Stimulated activated CD4-positive, alpha-beta T cell treated with anti-CD3 and anti-CD28 coated beads, Interleukin-15, amount 100 ng/mL, for 24 hours (primary cell): ENCODE measurements at regions not wholly inside any gene's neighbourhood (a gene's known extent, or its start where the extent isn't known, plus 50 kb on each side); places are given as distances from the start of the nearest gene placed in this dataset.
"Not testable (repeated sequence)": the region's sequence is repeated elsewhere in the genome, so short reads cannot be mapped to it uniquely, and the experiment has no call there.

ENCODE experiments used
- DNase-seq: peaks from one replicate; pipeline ENCODE4 v3.0.0-alpha.2; 2020

- no peak for DNase-seq
These were observed 1569.2 kb upstream of the ADGRL3 start for GRCh38 chr4:59630922-59631321.

GRCh38 chr4:59637596-59637995, 1562.5 kb upstream of the ADGRL3 start:
- no peak for DNase-seq

GRCh38 chr4:59643682-59644081, 1556.4 kb upstream of the ADGRL3 start:
- DNase-seq: no peak

GRCh38 chr4:59644765-59645164, 1555.4 kb upstream of the ADGRL3 start:
- no peak for DNase-seq

GRCh38 chr4:59646082-59646481, 1554.0 kb upstream of the ADGRL3 start:
- no peak for DNase-seq

- no peak for DNase-seq
These were observed 1553.1 kb upstream of the ADGRL3 start for GRCh38 chr4:59647011-59647410.

GRCh38 chr4:59647500-59647899, 1552.6 kb upstream of the ADGRL3 start:
- no peak for DNase-seq

GRCh38 chr4:59650861-59651260, 1549.3 kb upstream of the ADGRL3 start:
- DNase-seq: no peak

GRCh38 chr4:59655996-59656395, 1544.1 kb upstream of the ADGRL3 start:
- DNase-seq: no peak

GRCh38 chr4:59664771-59665170, 1535.4 kb upstream of the ADGRL3 start:
- DNase-seq: no peak

GRCh38 chr4:59666645-59667044, 1533.5 kb upstream of the ADGRL3 start:
- no peak for DNase-seq

- DNase-seq: no peak
These were observed 1529.1 kb upstream of the ADGRL3 start for GRCh38 chr4:59671037-59671436.

GRCh38 chr4:59676389-59676788, 1523.7 kb upstream of the ADGRL3 start:
- no peak for DNase-seq

- DNase-seq: not testable (repeated sequence)
These were observed 1523.1 kb upstream of the ADGRL3 start for GRCh38 chr4:59676992-59677391.

- no peak for DNase-seq
These were observed 1514.5 kb upstream of the ADGRL3 start for GRCh38 chr4:59685626-59686025.

- no peak for DNase-seq
These were observed 1511.0 kb upstream of the ADGRL3 start for GRCh38 chr4:59689149-59689548.

GRCh38 chr4:59695355-59696053, 1504.6 kb upstream of the ADGRL3 start:
- no peak for DNase-seq

- no peak for DNase-seq
These were observed 1502.1 kb upstream of the ADGRL3 start for GRCh38 chr4:59698041-59698440.

GRCh38 chr4:59700651-59701050, 1499.5 kb upstream of the ADGRL3 start:
- no peak for DNase-seq

GRCh38 chr4:59704616-59705015, 1495.5 kb upstream of the ADGRL3 start:
- DNase-seq: no peak

GRCh38 chr4:59712470-59712869, 1487.7 kb upstream of the ADGRL3 start:
- no peak for DNase-seq

- DNase-seq: not testable (repeated sequence)
These were observed 1475.8 kb upstream of the ADGRL3 start for GRCh38 chr4:59724286-59724685.

GRCh38 chr4:59727745-59728144, 1472.4 kb upstream of the ADGRL3 start:
- DNase-seq: no peak

GRCh38 chr4:59728496-59728895, 1471.6 kb upstream of the ADGRL3 start:
- DNase-seq: no peak

GRCh38 chr4:59729321-59729720, 1470.8 kb upstream of the ADGRL3 start:
- DNase-seq: no peak
